GM18505 (cell line): ENCODE measurements at regions not wholly inside any gene's neighbourhood (a gene's known extent, or its start where the extent isn't known, plus 50 kb on each side); places are given as distances from the start of the nearest gene placed in this dataset.
"Not testable (repeated sequence)": the region's sequence is repeated elsewhere in the genome, so short reads cannot be mapped to it uniquely, and the experiment has no call there.

Experiments used
- ATAC-seq: cut with Tn5 transposase; IDR thresholded peaks from one replicate; pipeline ENCODE4 v1.9.1; 2021; ENCODE audit not compliant: unreplicated experiment
- POLR2A ChIP-seq: IDR thresholded peaks from 4 replicates; pipeline ENCODE4 v1.6.1; 2011; ENCODE audit warnings: borderline replicate concordance; ENCODE audit not compliant: insufficient read depth, insufficient read length; ENCODE audit errors: extremely low read depth

- no peak for ATAC-seq
- no peak for TF ChIP-seq POLR2A
Observed at GRCh38 chr16:76669288-76669687, 392.1 kb downstream of the CNTNAP4 start.

GRCh38 chr16:76670125-76670857, 393.1 kb downstream of the CNTNAP4 start:
- ATAC-seq: no peak

GRCh38 chr16:76676356-76676755, 399.2 kb downstream of the CNTNAP4 start:
- TF ChIP-seq POLR2A: no peak

More at GRCh38 chr16:76670125-76670857, 393.1 kb downstream of the CNTNAP4 start:
- TF ChIP-seq POLR2A: no peak

GRCh38 chr16:76681296-76681695, 404.1 kb downstream of the CNTNAP4 start:
- ATAC-seq: no peak
- no peak for TF ChIP-seq POLR2A

More at GRCh38 chr16:76676356-76676755, 399.2 kb downstream of the CNTNAP4 start:
- no peak for ATAC-seq

GRCh38 chr16:76683051-76683450, 405.9 kb downstream of the CNTNAP4 start:
- no peak for ATAC-seq
- TF ChIP-seq POLR2A: no peak

GRCh38 chr16:76696876-76697275, 419.7 kb downstream of the CNTNAP4 start:
- no peak for TF ChIP-seq POLR2A
- no peak for ATAC-seq

GRCh38 chr16:76705892-76706291, 428.7 kb downstream of the CNTNAP4 start:
- ATAC-seq: no peak
- no peak for TF ChIP-seq POLR2A

- ATAC-seq: no peak
- TF ChIP-seq POLR2A: no peak
Observed at GRCh38 chr16:76713191-76713590, 436.0 kb downstream of the CNTNAP4 start.

GRCh38 chr16:76716251-76716650, 439.1 kb downstream of the CNTNAP4 start:
- ATAC-seq: not testable (repeated sequence)

GRCh38 chr16:76724181-76724580, 447.0 kb downstream of the CNTNAP4 start:
- TF ChIP-seq POLR2A: no peak
- no peak for ATAC-seq

- no peak for ATAC-seq
- no peak for TF ChIP-seq POLR2A
Observed at GRCh38 chr16:76729525-76729924, 452.3 kb downstream of the CNTNAP4 start.

GRCh38 chr16:76732894-76733293, 455.7 kb downstream of the CNTNAP4 start:
- ATAC-seq: no peak
- no peak for TF ChIP-seq POLR2A

GRCh38 chr16:76741623-76742022, 449.4 kb upstream of the MON1B start:
- ATAC-seq: no peak
- no peak for TF ChIP-seq POLR2A

GRCh38 chr16:76748461-76749348, 442.3 kb upstream of the MON1B start:
- ATAC-seq: no peak
- TF ChIP-seq POLR2A: no peak

GRCh38 chr16:76749780-76750375, 441.1 kb upstream of the MON1B start:
- no peak for TF ChIP-seq POLR2A
- no peak for ATAC-seq
